Activated naive CD4-positive, alpha-beta T cell treated with anti-CD3 and anti-CD28 coated beads, Interleukin-2, amount 50 U/mL, for 24 hours (primary cell): ENCODE measurements at regions not wholly inside any gene's neighbourhood (a gene's known extent, or its start where the extent isn't known, plus 50 kb on each side); places are given as distances from the start of the nearest gene placed in this dataset.

Experiments
- H3K27ac Mint-ChIP-seq: one replicate; pipeline ENCODE4 v1.8.0; 2021; ENCODE audit warnings: mild to moderate bottlenecking, mixed read lengths
- H3K27me3 Mint-ChIP-seq: one replicate; pipeline ENCODE4 v1.8.0; 2021; ENCODE audit warnings: mixed read lengths
- H3K36me3 Mint-ChIP-seq: one replicate; pipeline ENCODE4 v1.8.0; 2021; ENCODE audit warnings: mixed read lengths
- H3K4me1 Mint-ChIP-seq: one replicate; pipeline ENCODE4 v1.8.0; 2021; ENCODE audit warnings: mixed read lengths
- H3K4me3 Mint-ChIP-seq: one replicate; pipeline ENCODE4 v1.8.0; 2021; ENCODE audit warnings: mild to moderate bottlenecking, mixed read lengths
- H3K9me3 Mint-ChIP-seq: one replicate; pipeline ENCODE4 v1.8.0; 2021; ENCODE audit warnings: mixed read lengths

DNA sequence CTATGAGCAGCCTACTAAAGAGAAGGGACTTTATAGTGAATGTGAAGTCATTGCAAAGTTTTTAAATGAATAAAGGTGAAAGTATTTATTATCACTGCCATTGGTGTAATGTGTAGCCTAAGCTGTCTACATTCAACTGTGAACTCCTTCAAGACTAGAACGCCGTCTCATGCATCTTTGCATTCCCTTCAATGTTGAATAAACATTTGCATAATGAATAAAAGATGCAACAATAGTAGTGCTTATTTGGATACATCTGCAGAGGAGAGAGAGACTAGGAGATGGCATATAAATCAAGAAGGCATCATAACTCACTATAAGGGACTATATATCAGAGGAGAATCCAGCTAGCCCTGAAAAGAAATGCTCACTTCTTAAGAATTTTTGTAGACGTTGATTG, 1623.8 kb upstream of the TENM3 start:
- H3K4me3 Mint-ChIP-seq, result no peak overlapping the region
- H3K9me3 Mint-ChIP-seq, result peaks cover 5% of the 10 kb centered on the region
- H3K27ac Mint-ChIP-seq, result no peak overlapping the region
- H3K27me3 Mint-ChIP-seq, result no peaks in the 10 kb centered on the region
- H3K4me1 Mint-ChIP-seq, result no peaks in the 10 kb centered on the region
- no peaks in the 10 kb centered on the region for H3K36me3 Mint-ChIP-seq

DNA sequence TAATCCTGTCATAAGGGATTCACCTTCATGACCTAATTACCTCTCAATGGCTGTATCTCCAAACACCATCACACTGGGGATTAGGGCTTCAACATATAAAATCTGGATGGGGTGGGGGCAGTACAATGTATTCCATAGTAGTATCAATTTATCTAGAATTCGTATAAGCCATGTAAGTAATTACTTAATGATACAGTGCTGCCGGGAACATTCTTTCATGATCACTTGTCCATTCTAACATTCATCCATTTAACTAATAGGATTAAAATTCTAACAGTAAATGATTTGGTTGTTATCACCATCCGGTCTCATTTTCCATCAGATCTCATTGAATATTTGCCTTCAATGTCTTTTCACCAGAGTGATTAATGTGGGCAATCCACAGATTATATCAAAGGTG, 1620.9 kb upstream of the TENM3 start:
- H3K27ac Mint-ChIP-seq, result no peak overlapping the region
- H3K27me3 Mint-ChIP-seq, result no peaks in the 10 kb centered on the region

DNA sequence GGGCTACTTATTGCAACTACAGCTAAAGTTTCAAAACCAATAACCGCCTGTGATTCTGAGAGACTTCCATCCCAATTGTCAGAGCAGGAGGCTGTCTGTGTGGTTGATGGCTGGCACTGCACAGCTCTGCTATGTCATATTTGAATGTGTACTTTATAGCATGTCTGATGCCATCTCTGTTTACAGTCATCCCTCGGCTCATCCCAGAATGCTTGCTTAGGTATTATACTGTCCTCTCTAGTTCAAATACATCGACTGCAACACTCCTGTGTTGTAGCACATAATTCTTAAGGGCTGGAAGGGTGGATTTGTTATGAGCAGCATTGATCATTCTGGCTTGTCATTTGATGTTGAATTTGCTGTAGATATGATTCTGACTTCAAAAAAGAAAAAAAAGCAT, 1617.5 kb upstream of the TENM3 start:
- Mint-ChIP-seq H3K9me3 (no peaks in the 10 kb centered on the region), H3K27ac (no peak overlapping the region), H3K4me3 (no peak overlapping the region)

More for the DNA sequence above, 1620.9 kb upstream of the TENM3 start:
- H3K36me3 Mint-ChIP-seq, result no peaks in the 10 kb centered on the region
- H3K4me1 Mint-ChIP-seq, result no peaks in the 10 kb centered on the region
- no peak overlapping the region for H3K4me3 Mint-ChIP-seq
- H3K9me3 Mint-ChIP-seq, result peaks cover 5% of the 10 kb centered on the region

DNA sequence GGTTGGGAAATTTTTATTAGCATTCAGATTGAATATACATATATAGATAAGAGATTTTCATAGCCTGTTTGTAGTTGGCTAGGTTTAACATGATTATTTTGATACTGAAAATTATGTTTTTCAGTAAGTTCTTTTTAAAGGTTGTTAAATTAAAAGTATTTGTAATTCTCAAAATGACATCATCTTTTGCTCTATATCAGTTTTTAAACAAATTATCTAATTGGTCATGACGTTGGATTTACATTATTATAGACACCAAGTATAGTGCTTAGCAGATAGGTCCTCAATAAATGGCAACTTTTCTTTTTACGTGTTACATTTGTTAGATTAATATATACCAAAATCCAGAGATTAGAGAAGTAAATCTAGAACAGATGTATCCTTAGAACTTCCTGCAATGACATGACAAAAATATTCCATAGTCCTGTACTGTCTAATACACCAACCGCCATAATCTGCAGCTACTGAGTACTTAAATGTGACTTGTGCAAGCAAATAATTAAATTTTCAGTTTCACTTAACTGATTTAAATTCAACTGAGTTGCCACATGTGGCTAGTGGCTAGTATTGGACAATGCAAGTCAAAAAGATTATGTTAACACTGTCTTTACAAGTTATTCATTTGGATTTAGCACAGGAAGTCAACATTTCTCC, 1613.1 kb upstream of the TENM3 start:
- Mint-ChIP-seq H3K36me3 (no peaks in the 10 kb centered on the region), H3K4me1 (no peaks in the 10 kb centered on the region), H3K4me3 (no peak overlapping the region), H3K27me3 (no peaks in the 10 kb centered on the region), H3K9me3 (no peaks in the 10 kb centered on the region), H3K27ac (no peak overlapping the region)

More for the DNA sequence above, 1617.5 kb upstream of the TENM3 start:
- no peaks in the 10 kb centered on the region for H3K27me3 Mint-ChIP-seq
- no peaks in the 10 kb centered on the region for H3K36me3 Mint-ChIP-seq
- H3K4me1 Mint-ChIP-seq, result no peaks in the 10 kb centered on the region

DNA sequence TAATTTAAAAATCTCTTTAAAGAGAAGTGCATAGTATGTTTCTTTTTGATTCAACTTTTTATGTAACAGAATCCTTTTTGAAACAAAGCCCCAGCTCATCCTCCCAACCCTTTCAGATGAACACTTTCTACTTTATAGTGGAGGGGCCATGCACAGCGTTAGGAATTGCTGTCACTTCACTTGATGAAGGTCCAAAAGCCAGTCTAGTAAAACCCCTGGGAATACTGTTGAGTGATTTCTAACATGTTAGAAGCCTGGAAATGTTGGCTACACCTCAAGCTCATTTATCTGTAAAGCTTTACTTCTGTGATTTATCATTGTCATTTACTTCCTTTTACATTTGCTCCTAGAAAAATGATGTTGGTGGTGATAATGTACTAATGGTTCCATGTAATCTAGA, 1608.9 kb upstream of the TENM3 start:
- Mint-ChIP-seq H3K36me3 (no peaks in the 10 kb centered on the region), H3K4me1 (no peaks in the 10 kb centered on the region), H3K9me3 (no peaks in the 10 kb centered on the region), H3K4me3 (no peak overlapping the region), H3K27ac (no peak overlapping the region), H3K27me3 (no peaks in the 10 kb centered on the region)

DNA sequence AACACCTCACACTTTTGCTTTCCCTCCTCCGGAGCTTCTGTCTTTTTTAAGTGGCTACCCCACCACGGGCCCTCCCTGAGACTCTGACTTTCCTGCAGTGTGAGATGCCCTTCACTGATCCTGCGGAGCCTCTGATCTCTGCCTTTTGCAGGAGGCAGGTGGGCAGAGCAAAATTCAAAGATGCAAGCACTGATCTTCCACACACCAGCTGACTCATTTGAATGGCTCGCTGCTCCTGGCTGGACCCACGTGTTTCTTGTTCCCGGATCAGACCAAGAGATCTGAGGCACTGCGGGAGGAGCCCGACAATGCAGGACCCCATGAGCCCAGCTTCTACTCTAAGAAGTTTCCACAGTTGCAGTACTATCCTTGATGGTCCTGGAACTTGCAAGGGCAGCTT, 1607.9 kb upstream of the TENM3 start:
- no peaks in the 10 kb centered on the region for H3K27me3 Mint-ChIP-seq

GRCh38 chr4:180636696-180637404, 1606.4 kb upstream of the TENM3 start:
- H3K27me3 Mint-ChIP-seq, result no peaks in the 10 kb centered on the region
- no peaks in the 10 kb centered on the region for H3K4me1 Mint-ChIP-seq
- no peaks in the 10 kb centered on the region for H3K9me3 Mint-ChIP-seq
- no peak overlapping the region for H3K27ac Mint-ChIP-seq
- H3K36me3 Mint-ChIP-seq, result no peaks in the 10 kb centered on the region
- no peak overlapping the region for H3K4me3 Mint-ChIP-seq

More for the DNA sequence above, 1607.9 kb upstream of the TENM3 start:
- no peaks in the 10 kb centered on the region for H3K4me1 Mint-ChIP-seq
- no peaks in the 10 kb centered on the region for H3K9me3 Mint-ChIP-seq
- no peak overlapping the region for H3K4me3 Mint-ChIP-seq
- no peaks in the 10 kb centered on the region for H3K36me3 Mint-ChIP-seq
- no peak overlapping the region for H3K27ac Mint-ChIP-seq

GRCh38 chr4:180637616-180638015, 1605.6 kb upstream of the TENM3 start:
- Mint-ChIP-seq H3K4me1 (no peaks in the 10 kb centered on the region), H3K9me3 (no peaks in the 10 kb centered on the region), H3K4me3 (no peak overlapping the region), H3K36me3 (no peaks in the 10 kb centered on the region), H3K27me3 (no peaks in the 10 kb centered on the region), H3K27ac (no peak overlapping the region)

- no peak overlapping the region for H3K4me3 Mint-ChIP-seq
- H3K4me1 Mint-ChIP-seq, result no peaks in the 10 kb centered on the region
- no peaks in the 10 kb centered on the region for H3K36me3 Mint-ChIP-seq
- H3K27ac Mint-ChIP-seq, result no peak overlapping the region
- no peaks in the 10 kb centered on the region for H3K9me3 Mint-ChIP-seq
- H3K27me3 Mint-ChIP-seq, result no peaks in the 10 kb centered on the region
Measured at GRCh38 chr4:180640193-180640592, 1603.0 kb upstream of the TENM3 start.

GRCh38 chr4:180641495-180641894, 1601.7 kb upstream of the TENM3 start:
- Mint-ChIP-seq H3K27ac (no peak overlapping the region), H3K4me3 (no peak overlapping the region), H3K9me3 (no peaks in the 10 kb centered on the region), H3K27me3 (no peaks in the 10 kb centered on the region), H3K36me3 (no peaks in the 10 kb centered on the region), H3K4me1 (no peaks in the 10 kb centered on the region)

DNA sequence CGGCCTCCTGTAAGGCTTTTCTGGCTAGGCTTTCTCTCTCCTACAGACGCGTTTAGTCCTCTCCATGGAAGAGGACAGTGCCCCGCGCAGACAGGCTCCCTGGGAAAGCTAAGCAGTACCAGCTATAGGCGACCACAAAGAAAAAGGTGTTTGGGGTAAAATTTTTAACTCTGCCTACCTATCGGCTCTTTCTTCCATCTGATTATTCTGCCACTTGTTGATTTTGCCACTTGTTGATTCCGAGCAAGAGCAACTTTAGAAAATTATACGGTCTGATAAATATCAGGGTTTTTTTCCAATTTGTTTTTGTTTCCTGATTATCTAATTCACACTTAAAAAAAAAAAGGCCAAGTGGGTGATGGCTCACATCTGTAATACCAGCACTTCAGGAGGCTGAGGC, 1600.5 kb upstream of the TENM3 start:
- Mint-ChIP-seq H3K4me1 (no peaks in the 10 kb centered on the region), H3K27me3 (no peaks in the 10 kb centered on the region), H3K9me3 (no peaks in the 10 kb centered on the region), H3K4me3 (no peak overlapping the region), H3K36me3 (no peaks in the 10 kb centered on the region), H3K27ac (no peak overlapping the region)

GRCh38 chr4:180650273-180650672, 1592.9 kb upstream of the TENM3 start:
- H3K27ac Mint-ChIP-seq, result no peak overlapping the region
- H3K36me3 Mint-ChIP-seq, result no peaks in the 10 kb centered on the region
- H3K4me1 Mint-ChIP-seq, result no peaks in the 10 kb centered on the region
- H3K9me3 Mint-ChIP-seq, result no peaks in the 10 kb centered on the region
- no peak overlapping the region for H3K4me3 Mint-ChIP-seq
- no peaks in the 10 kb centered on the region for H3K27me3 Mint-ChIP-seq

DNA sequence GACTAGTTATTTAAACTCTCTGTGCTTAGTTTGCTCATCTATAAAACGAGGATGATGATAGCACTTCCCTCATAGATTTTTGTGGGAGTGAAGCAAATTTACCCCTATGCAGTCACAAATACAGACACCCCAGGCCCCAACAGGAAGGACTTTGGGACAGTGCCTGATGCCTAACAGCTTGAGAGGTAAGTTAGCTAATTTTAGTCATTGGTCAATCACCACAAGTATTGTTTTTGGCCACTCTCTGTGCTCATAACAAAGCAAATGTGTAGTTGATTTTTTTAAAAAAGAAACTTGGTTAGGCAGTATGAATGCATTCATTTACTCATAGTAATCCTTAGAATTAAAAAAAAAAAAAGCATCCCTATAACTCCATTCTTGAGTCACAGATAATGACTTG, 1590.7 kb upstream of the TENM3 start:
- no peaks in the 10 kb centered on the region for H3K4me1 Mint-ChIP-seq
- no peak overlapping the region for H3K4me3 Mint-ChIP-seq
- no peak overlapping the region for H3K27ac Mint-ChIP-seq
- no peaks in the 10 kb centered on the region for H3K9me3 Mint-ChIP-seq
- H3K36me3 Mint-ChIP-seq, result no peaks in the 10 kb centered on the region
- H3K27me3 Mint-ChIP-seq, result no peaks in the 10 kb centered on the region

DNA sequence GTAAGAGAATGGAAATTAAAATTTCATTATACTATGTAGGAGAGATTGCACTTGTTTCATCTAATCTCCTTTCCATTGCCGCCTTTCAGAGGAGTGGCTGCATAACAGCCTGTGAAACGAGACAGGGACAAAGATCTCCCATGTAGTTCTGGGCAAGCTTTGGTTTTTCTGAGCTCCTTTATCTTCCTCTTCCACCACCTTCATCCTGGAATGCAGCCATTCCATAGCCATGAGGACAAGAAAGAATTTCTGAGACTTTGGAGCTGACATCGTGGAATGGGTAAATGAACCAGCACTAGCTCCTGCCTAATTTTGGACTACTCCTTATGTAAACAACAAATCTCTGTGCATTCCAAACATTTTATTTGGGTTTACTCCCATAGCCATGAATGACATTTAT, 1587.3 kb upstream of the TENM3 start:
- Mint-ChIP-seq H3K36me3 (no peaks in the 10 kb centered on the region), H3K27ac (no peak overlapping the region), H3K9me3 (no peaks in the 10 kb centered on the region), H3K4me3 (no peak overlapping the region), H3K4me1 (no peaks in the 10 kb centered on the region), H3K27me3 (no peaks in the 10 kb centered on the region)

DNA sequence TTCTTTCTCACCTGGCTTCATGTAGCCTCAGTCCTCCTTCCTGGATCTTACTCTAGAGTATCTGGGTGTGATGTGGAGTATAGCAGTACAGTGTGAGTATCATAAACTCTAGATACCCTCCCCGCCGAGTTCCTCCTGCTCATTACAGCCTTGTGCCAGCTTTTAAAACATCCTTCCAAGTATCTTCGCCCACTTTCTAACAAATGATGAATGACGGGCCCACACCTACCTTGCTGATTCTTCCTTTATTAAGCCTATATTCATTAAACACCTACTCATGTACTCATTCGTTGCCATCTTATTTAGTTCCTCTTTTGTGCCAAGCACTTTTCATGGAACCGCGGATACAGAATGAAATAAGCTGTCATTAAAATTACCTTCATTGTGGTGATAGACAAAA, 1585.3 kb upstream of the TENM3 start:
- no peaks in the 10 kb centered on the region for H3K4me1 Mint-ChIP-seq
- H3K27me3 Mint-ChIP-seq, result no peaks in the 10 kb centered on the region
- no peak overlapping the region for H3K27ac Mint-ChIP-seq
- no peak overlapping the region for H3K4me3 Mint-ChIP-seq
- no peaks in the 10 kb centered on the region for H3K36me3 Mint-ChIP-seq
- no peaks in the 10 kb centered on the region for H3K9me3 Mint-ChIP-seq

- Mint-ChIP-seq H3K27me3 (no peaks in the 10 kb centered on the region), H3K27ac (no peak overlapping the region), H3K4me3 (no peak overlapping the region), H3K36me3 (no peaks in the 10 kb centered on the region), H3K4me1 (no peaks in the 10 kb centered on the region), H3K9me3 (no peaks in the 10 kb centered on the region)
Measured at GRCh38 chr4:180664766-180665368, 1578.3 kb upstream of the TENM3 start.
